GM12878 (cell line): ENCODE measurements at regions not wholly inside any gene's neighbourhood (a gene's known extent, or its start where the extent isn't known, plus 50 kb on each side); places are given as distances from the start of the nearest gene placed in this dataset.

Experiments
- CTCF ChIP-seq, 3 experiments: IDR thresholded peaks in 2 of 3; conservative IDR thresholded peaks in 1 of 3; 2 replicates each; pipeline ENCODE4 v1.5.1; 2011; ENCODE audit warnings: low read depth in 3 of 3, low read length in 3 of 3, mild to moderate bottlenecking in 3 of 3, control low read depth in 2 of 3, moderate library complexity in 2 of 3, inconsistent platforms in 1 of 3, mixed read lengths in 1 of 3; ENCODE audit not compliant: control insufficient read depth in 2 of 3, insufficient read depth in 1 of 3; ENCODE audit errors: extremely low read depth in 1 of 3
- JUNB ChIP-seq: IDR thresholded peaks from 2 replicates; pipeline ENCODE4 v1.6.1; 2016; ENCODE audit warnings: antibody characterized with exemption, mild to moderate bottlenecking
- POLR2AphosphoS5 ChIP-seq: IDR thresholded peaks from 2 replicates; pipeline ENCODE4 v1.6.1; 2011; ENCODE audit warnings: mild to moderate bottlenecking, low read length, inconsistent platforms
- ZBTB33 ChIP-seq: fragments of 450-650 bp; IDR thresholded peaks from 2 replicates; pipeline ENCODE4 v1.6.1; 2017; ENCODE audit warnings: mild to moderate bottlenecking

GRCh38 chr3:194871864-194872668 lies 186.4 kb downstream of the FAM43A start:
- TF ChIP-seq POLR2AphosphoS5 (no peak), CTCF (IDR thresholded peaks at IDR 0.05 in 2 of 3, conservative IDR thresholded peaks at IDR 0.05 in 1 of 3; ENCODE audit: control insufficient read depth in 2 of 3, extremely low read depth in 1 of 3, insufficient read depth in 1 of 3, low read depth in 3 of 3, low read length in 3 of 3) (no peak), ZBTB33 (no peak), JUNB (no peak)
